Osteoblast (primary cell): ENCODE measurements at regions not wholly inside any gene's neighbourhood (a gene's known extent, or its start where the extent isn't known, plus 50 kb on each side); places are given as distances from the start of the nearest gene placed in this dataset.
A peak's percentile ranks its signal among the peaks of the same experiment; 100 is the strongest.

Experiments used
- DNase-seq: peaks from one replicate; pipeline ENCODE4 v3.0.0; 2011; ENCODE audit warnings: low spot score, mixed read lengths; ENCODE audit not compliant: insufficient read length; ENCODE audit errors: missing footprints
- H2AFZ ChIP-seq: 2 replicates; pipeline ENCODE4 v1.6.0; 2011; ENCODE audit warnings: mild to moderate bottlenecking, low read length
- H3K27ac ChIP-seq: 2 replicates; pipeline ENCODE4 v1.5.1; 2011; ENCODE audit warnings: mild to moderate bottlenecking, low read depth, low read length, moderate library complexity
- H3K27me3 ChIP-seq: 2 replicates; pipeline ENCODE4 v1.6.0; 2012; ENCODE audit warnings: mild to moderate bottlenecking, control low read depth, inconsistent platforms, low read length, moderate library complexity; ENCODE audit not compliant: insufficient read depth
- H3K36me3 ChIP-seq: 2 replicates; pipeline ENCODE4 v1.5.1; 2011; ENCODE audit warnings: mild to moderate bottlenecking, low read length, control low read depth, moderate library complexity; ENCODE audit not compliant: insufficient read depth
- H3K4me1 ChIP-seq: 2 replicates; pipeline ENCODE4 v1.5.1; 2011; ENCODE audit warnings: mild to moderate bottlenecking, low read length, control low read depth, moderate library complexity; ENCODE audit not compliant: insufficient read depth
- H3K4me2 ChIP-seq: 2 replicates; pipeline ENCODE4 v1.6.0; 2011; ENCODE audit warnings: mild to moderate bottlenecking, low read length; ENCODE audit not compliant: insufficient read depth
- H3K4me3 ChIP-seq: fragments of 200-600 bp; sonication (generic); 3 replicates; pipeline ENCODE4 v1.5.1; 2012; ENCODE audit warnings: mild to moderate bottlenecking, low read length, inconsistent platforms; ENCODE audit not compliant: insufficient read depth
- H3K79me2 ChIP-seq: 2 replicates; pipeline ENCODE4 v1.6.0; 2012; ENCODE audit warnings: mild to moderate bottlenecking, low read length, control low read depth, inconsistent platforms; ENCODE audit not compliant: insufficient read depth
- H3K9me3 ChIP-seq: 2 replicates; pipeline ENCODE4 v1.5.1; 2011; ENCODE audit warnings: low read depth, low read length, control low read depth
- H4K20me1 ChIP-seq: 2 replicates; pipeline ENCODE4 v1.6.0; 2012; ENCODE audit warnings: mild to moderate bottlenecking, low read length, control low read depth; ENCODE audit not compliant: insufficient read depth
- CTCF ChIP-seq: IDR thresholded peaks from 2 replicates; pipeline ENCODE4 v1.5.1; 2011; ENCODE audit warnings: mild to moderate bottlenecking, low read depth, low read length, moderate library complexity; ENCODE audit errors: extremely low read depth

- Histone ChIP-seq H3K36me3 (no peaks in the 10 kb centered on the region), H3K9me3 (peaks cover under 1% of the 10 kb centered on the region), H3K4me3 (no peak overlapping the region), H3K79me2 (no peaks in the 10 kb centered on the region), H3K4me1 (peaks cover 29% of the 10 kb centered on the region), H3K4me2 (peak overlapping the region; percentile 29), H3K27me3 (no peaks in the 10 kb centered on the region), H3K27ac (peak overlapping the region; percentile 65), H2AFZ (peak overlapping the region; percentile 27), H4K20me1 (no peaks in the 10 kb centered on the region)
- TF ChIP-seq CTCF, result no peak
- peak; percentile 86 for DNase-seq
Measured at GRCh38 chr2:226446406-226447001, 353.1 kb downstream of the IRS1 start.

- Histone ChIP-seq H3K4me2 (no peak overlapping the region), H2AFZ (no peak overlapping the region), H3K9me3 (no peaks in the 10 kb centered on the region), H3K79me2 (no peaks in the 10 kb centered on the region), H3K27ac (no peak overlapping the region), H3K27me3 (no peaks in the 10 kb centered on the region), H3K4me1 (peaks cover 37% of the 10 kb centered on the region), H3K36me3 (no peaks in the 10 kb centered on the region), H3K4me3 (no peak overlapping the region), H4K20me1 (no peaks in the 10 kb centered on the region)
- no peak for TF ChIP-seq CTCF
- no peak for DNase-seq
Measured at GRCh38 chr2:226445216-226445861, 354.3 kb downstream of the IRS1 start.

- no peak overlapping the region for H2AFZ ChIP-seq
- H3K4me3 ChIP-seq, result no peak overlapping the region
- no peak for DNase-seq
- no peaks in the 10 kb centered on the region for H4K20me1 ChIP-seq
- peaks cover 48% of the 10 kb centered on the region for H3K4me1 ChIP-seq
- no peak overlapping the region for H3K4me2 ChIP-seq
- H3K27me3 ChIP-seq, result no peaks in the 10 kb centered on the region
- H3K36me3 ChIP-seq, result no peaks in the 10 kb centered on the region
- TF ChIP-seq CTCF, result no peak
- H3K9me3 ChIP-seq, result no peaks in the 10 kb centered on the region
- no peak overlapping the region for H3K27ac ChIP-seq
- no peaks in the 10 kb centered on the region for H3K79me2 ChIP-seq
Measured at GRCh38 chr2:226443112-226443511, 356.5 kb downstream of the IRS1 start.

GRCh38 chr2:226440127-226440918 lies 359.3 kb downstream of the IRS1 start:
- no peaks in the 10 kb centered on the region for H3K9me3 ChIP-seq
- no peaks in the 10 kb centered on the region for H3K27me3 ChIP-seq
- peak overlapping the region; percentile 96 for H3K27ac ChIP-seq
- H4K20me1 ChIP-seq, result no peaks in the 10 kb centered on the region
- no peak for DNase-seq
- peaks cover 25% of the 10 kb centered on the region for H3K4me1 ChIP-seq
- H3K4me2 ChIP-seq, result peak overlapping the region; percentile 75
- H2AFZ ChIP-seq, result no peak overlapping the region
- no peak for TF ChIP-seq CTCF
- H3K4me3 ChIP-seq, result no peak overlapping the region
- no peaks in the 10 kb centered on the region for H3K79me2 ChIP-seq
- no peaks in the 10 kb centered on the region for H3K36me3 ChIP-seq
